BLaER1 treated with 17β-estradiol and CSF1 and Interleukin-3, amounts not matched to agents 10 nM and 100 nM (cell line): ENCODE measurements at regions not wholly inside any gene's neighbourhood (a gene's known extent, or its start where the extent isn't known, plus 50 kb on each side); places are given as distances from the start of the nearest gene placed in this dataset.

Experiments used
- H3K27ac ChIP-seq, 11 experiments: shearing (Covaris generic); formaldehyde crosslinking; 2 replicates each; pipeline ENCODE4 v1.8.1; 2022
- H3K27me3 ChIP-seq, 11 experiments: shearing (Covaris generic); formaldehyde crosslinking; 2 replicates each; pipeline ENCODE4 v1.8.1; 2022
- H3K36me3 ChIP-seq, 11 experiments: shearing (Covaris generic); formaldehyde crosslinking; 2 replicates each; pipeline ENCODE4 v1.8.1; 2022
- H3K4me1 ChIP-seq, 10 experiments: shearing (Covaris generic); formaldehyde crosslinking; 2 replicates each; pipeline ENCODE4 v1.8.1; 2022
- H3K4me2 ChIP-seq, 11 experiments: shearing (Covaris generic); formaldehyde crosslinking; 2 replicates each; pipeline ENCODE4 v1.8.1; 2022
- H3K4me3 ChIP-seq, 10 experiments: shearing (Covaris generic); formaldehyde crosslinking; 2 replicates each; pipeline ENCODE4 v1.8.1; 2022
- H3K9ac ChIP-seq, 11 experiments: shearing (Covaris generic); formaldehyde crosslinking; 2 replicates each; pipeline ENCODE4 v1.8.1; 2022
- H3K9me3 ChIP-seq, 11 experiments: shearing (Covaris generic); formaldehyde crosslinking; replicated peaks in 1 of 11; 2 replicates each; pipeline ENCODE4 v1.8.1; 2022
- H4K20me1 ChIP-seq, 11 experiments: shearing (Covaris generic); formaldehyde crosslinking; 2 replicates each; pipeline ENCODE4 v1.8.1; 2022
- Cebpa-rat ChIP-seq, 11 experiments: shearing (Covaris generic); IDR thresholded peaks; 2 replicates each; pipeline ENCODE4 v1.8.1; 2022

GRCh38 chr10:131727560-131727959 is 173.2 kb upstream of the PPP2R2D start:
- H3K36me3 ChIP-seq: no peaks in the 10 kb centered on the region
- no peak overlapping the region for H3K9ac ChIP-seq
- H3K27ac ChIP-seq: no peak overlapping the region
- H3K4me1 ChIP-seq: peaks cover 9 to 33% (median 19%) of the 10 kb centered on the region in 10 experiments; a peak in 19 of 20 replicates
- no peak for TF ChIP-seq Cebpa-rat (IDR thresholded peaks at IDR 0.05)
- no peaks in the 10 kb centered on the region; a peak in 1 of 22 replicates for H3K27me3 ChIP-seq
- peaks cover 0 to 9% (median 0%) of the 10 kb centered on the region in 11 experiments; a peak in 4 of 22 replicates for H3K9me3 ChIP-seq
- H3K4me2 ChIP-seq: no peak overlapping the region; a peak in 1 of 22 replicates
- H3K4me3 ChIP-seq: no peak overlapping the region
- H4K20me1 ChIP-seq: peaks cover 0 to 10% (median 0%) of the 10 kb centered on the region in 11 experiments; a peak in 2 of 22 replicates

GRCh38 chr10:131728286-131729228 is 172.3 kb upstream of the PPP2R2D start:
- no peak overlapping the region for H3K4me2 ChIP-seq
- no peak for TF ChIP-seq Cebpa-rat (IDR thresholded peaks at IDR 0.05)

GRCh38 chr10:131729361-131729760 is 171.4 kb upstream of the PPP2R2D start:
- H3K9me3 ChIP-seq: peaks cover 0 to 16% (median 0%) of the 10 kb centered on the region in 11 experiments; a peak in 4 of 22 replicates
- no peak overlapping the region for H3K4me3 ChIP-seq
- H4K20me1 ChIP-seq: peaks cover 0 to 15% (median 0%) of the 10 kb centered on the region in 11 experiments; a peak in 2 of 22 replicates
- no peak for TF ChIP-seq Cebpa-rat (IDR thresholded peaks at IDR 0.05)
- peaks cover 9 to 28% (median 15%) of the 10 kb centered on the region in 10 experiments; a peak in 19 of 20 replicates for H3K4me1 ChIP-seq
- H3K27me3 ChIP-seq: no peaks in the 10 kb centered on the region; a peak in 1 of 22 replicates
- H3K4me2 ChIP-seq: no peak overlapping the region
- H3K27ac ChIP-seq: no peak overlapping the region
- no peaks in the 10 kb centered on the region for H3K36me3 ChIP-seq
- H3K9ac ChIP-seq: no peak overlapping the region

More at GRCh38 chr10:131728286-131729228, 172.3 kb upstream of the PPP2R2D start:
- Histone ChIP-seq H3K4me3 (no peak overlapping the region), H3K9ac (no peak overlapping the region), H3K36me3 (no peaks in the 10 kb centered on the region), H3K4me1 (peaks cover 9 to 33% (median 19%) of the 10 kb centered on the region in 10 experiments; a peak in 19 of 20 replicates), H3K9me3 (peaks cover 0 to 16% (median 0%) of the 10 kb centered on the region in 11 experiments; a peak in 4 of 22 replicates), H3K27ac (no peak overlapping the region), H3K27me3 (no peaks in the 10 kb centered on the region; a peak in 1 of 22 replicates), H4K20me1 (peaks cover 0 to 11% (median 0%) of the 10 kb centered on the region in 11 experiments; a peak in 2 of 22 replicates)

GRCh38 chr10:131729938-131730660 is 170.7 kb upstream of the PPP2R2D start:
- H3K9me3 ChIP-seq: peaks cover 0 to 16% (median 0%) of the 10 kb centered on the region in 11 experiments; a peak in 4 of 22 replicates
- H4K20me1 ChIP-seq: peaks cover 0 to 10% (median 0%) of the 10 kb centered on the region in 11 experiments; a peak in 2 of 22 replicates
- no peak for TF ChIP-seq Cebpa-rat (IDR thresholded peaks at IDR 0.05)
- H3K27me3 ChIP-seq: no peaks in the 10 kb centered on the region; a peak in 1 of 22 replicates
- H3K36me3 ChIP-seq: no peaks in the 10 kb centered on the region
- H3K9ac ChIP-seq: no peak overlapping the region
- no peak overlapping the region; a peak in 2 of 22 replicates for H3K4me2 ChIP-seq
- peaks cover 9 to 25% (median 15%) of the 10 kb centered on the region in 10 experiments; a peak in 19 of 20 replicates for H3K4me1 ChIP-seq
- H3K4me3 ChIP-seq: no peak overlapping the region
- H3K27ac ChIP-seq: no peak overlapping the region

GRCh38 chr10:131730771-131731497 is 169.9 kb upstream of the PPP2R2D start:
- Histone ChIP-seq H3K36me3 (no peaks in the 10 kb centered on the region), H3K9me3 (peaks cover 0 to 16% (median 0%) of the 10 kb centered on the region in 11 experiments; a peak in 4 of 22 replicates), H4K20me1 (peaks cover 0 to 5% (median 0%) of the 10 kb centered on the region in 11 experiments; a peak in 2 of 22 replicates), H3K4me3 (no peak overlapping the region), H3K9ac (no peak overlapping the region), H3K27me3 (no peaks in the 10 kb centered on the region; a peak in 1 of 22 replicates), H3K27ac (no peak overlapping the region), H3K4me2 (no peak overlapping the region), H3K4me1 (peaks cover 8 to 21% (median 10%) of the 10 kb centered on the region in 10 experiments; a peak in 19 of 20 replicates)
- no peak for TF ChIP-seq Cebpa-rat (IDR thresholded peaks at IDR 0.05)

GRCh38 chr10:131731780-131732630 is 168.8 kb upstream of the PPP2R2D start:
- H3K27ac ChIP-seq: no peak overlapping the region
- no peak for TF ChIP-seq Cebpa-rat (IDR thresholded peaks at IDR 0.05)
- H3K9me3 ChIP-seq: peaks cover 0 to 16% (median 0%) of the 10 kb centered on the region in 11 experiments; a peak in 4 of 22 replicates
- no peaks in the 10 kb centered on the region; a peak in 1 of 22 replicates for H3K27me3 ChIP-seq
- no peaks in the 10 kb centered on the region for H3K36me3 ChIP-seq
- H3K4me1 ChIP-seq: peaks cover under 1 to 13% (median 4%) of the 10 kb centered on the region in 10 experiments; a peak in 12 of 20 replicates
- H3K4me3 ChIP-seq: no peak overlapping the region
- H3K9ac ChIP-seq: no peak overlapping the region
- H3K4me2 ChIP-seq: no peak overlapping the region
- peaks cover 0 to 5% (median 0%) of the 10 kb centered on the region in 11 experiments; a peak in 2 of 22 replicates for H4K20me1 ChIP-seq

GRCh38 chr10:131732631-131733127 is 168.1 kb upstream of the PPP2R2D start:
- H3K27me3 ChIP-seq: no peaks in the 10 kb centered on the region; a peak in 1 of 22 replicates
- H4K20me1 ChIP-seq: peaks cover 0 to 5% (median 0%) of the 10 kb centered on the region in 11 experiments; a peak in 2 of 22 replicates
- no peak overlapping the region for H3K9ac ChIP-seq
- peaks cover 0 to 16% (median 0%) of the 10 kb centered on the region in 11 experiments; a peak in 4 of 22 replicates for H3K9me3 ChIP-seq
- peaks cover 0 to 18% (median 6%) of the 10 kb centered on the region in 10 experiments; a peak in 11 of 20 replicates for H3K4me1 ChIP-seq
- H3K4me3 ChIP-seq: no peak overlapping the region
- no peak overlapping the region for H3K4me2 ChIP-seq
- H3K27ac ChIP-seq: no peak overlapping the region
- no peak for TF ChIP-seq Cebpa-rat (IDR thresholded peaks at IDR 0.05)
- no peaks in the 10 kb centered on the region for H3K36me3 ChIP-seq
